Activated naive CD4-positive, alpha-beta T cell treated with anti-CD3 and anti-CD28 coated beads for 36 hours (primary cell): ENCODE measurements at regions not wholly inside any gene's neighbourhood (a gene's known extent, or its start where the extent isn't known, plus 50 kb on each side); places are given as distances from the start of the nearest gene placed in this dataset.
"Not testable (repeated sequence)": the region's sequence is repeated elsewhere in the genome, so short reads cannot be mapped to it uniquely, and the experiment has no call there.

ENCODE experiments used
- CTCF ChIA-PET: fragments of 350-600 bp; sonication (Branson Sonifier 250); formaldehyde crosslinking; loops from one replicate; lab custom pipeline; 2021; ENCODE audit warnings: antibody characterized with exemption; lab: Charles Lee
- DNase-seq: peaks from one replicate; pipeline ENCODE4 v3.0.0-alpha.2; 2020
- H3K27ac Mint-ChIP-seq: one replicate; pipeline ENCODE4 v1.8.0; 2021; ENCODE audit warnings: mild to moderate bottlenecking, mixed read lengths
- H3K27me3 Mint-ChIP-seq: one replicate; pipeline ENCODE4 v1.8.0; 2021; ENCODE audit warnings: low read depth, mixed read lengths
- H3K36me3 Mint-ChIP-seq: one replicate; pipeline ENCODE4 v1.8.0; 2021; ENCODE audit warnings: low read depth, mixed read lengths
- H3K4me1 Mint-ChIP-seq: one replicate; pipeline ENCODE4 v1.8.0; 2021; ENCODE audit warnings: low read depth, mixed read lengths
- H3K4me3 Mint-ChIP-seq: one replicate; pipeline ENCODE4 v1.8.0; 2021; ENCODE audit warnings: mild to moderate bottlenecking, moderate library complexity, mixed read lengths
- H3K9me3 Mint-ChIP-seq: one replicate; pipeline ENCODE4 v1.8.0; 2021; ENCODE audit warnings: mixed read lengths
- intact Hi-C: fragments of 100-400 bp; cut with micrococcal nuclease; formaldehyde crosslinking; loops from one replicate; pipeline ENCODE4 v1.15.1; 2023

- CTCF ChIA-PET = no interaction called here
- H3K9me3 Mint-ChIP-seq = peaks cover 16% of the 10 kb centered on the region
- no peak overlapping the region for H3K27ac Mint-ChIP-seq
- no peak for DNase-seq
- no peak overlapping the region for H3K4me3 Mint-ChIP-seq
- no peaks in the 10 kb centered on the region for H3K4me1 Mint-ChIP-seq
- no peaks in the 10 kb centered on the region for H3K36me3 Mint-ChIP-seq
- no peaks in the 10 kb centered on the region for H3K27me3 Mint-ChIP-seq
- intact Hi-C loops = no loop called here
Measured at GRCh38 chr10:81733542-81733941, 141.5 kb upstream of the NRG3 start.

- H3K36me3 Mint-ChIP-seq, intact Hi-C loops, DNase-seq, H3K4me1 Mint-ChIP-seq, H3K27me3 Mint-ChIP-seq, CTCF ChIA-PET, H3K27ac Mint-ChIP-seq, H3K4me3 Mint-ChIP-seq: not testable (repeated sequence)
- peaks cover 18% of the 10 kb centered on the region for H3K9me3 Mint-ChIP-seq
Measured at GRCh38 chr10:81735167-81735566, 139.8 kb upstream of the NRG3 start.

- Mint-ChIP-seq H3K27ac (no peak overlapping the region), H3K4me1 (no peaks in the 10 kb centered on the region), H3K36me3 (no peaks in the 10 kb centered on the region), H3K27me3 (no peaks in the 10 kb centered on the region), H3K4me3 (no peak overlapping the region), H3K9me3 (peaks cover 6% of the 10 kb centered on the region)
- CTCF ChIA-PET = no interaction called here
- no peak for DNase-seq
- intact Hi-C loops = no loop called here
Measured at GRCh38 chr10:81759111-81759510, 115.9 kb upstream of the NRG3 start.

GRCh38 chr10:81784111-81784597, 90.8 kb upstream of the NRG3 start:
- Mint-ChIP-seq H3K9me3 (no peaks in the 10 kb centered on the region), H3K27me3 (no peaks in the 10 kb centered on the region), H3K27ac (no peak overlapping the region), H3K4me1 (no peaks in the 10 kb centered on the region), H3K4me3 (no peak overlapping the region), H3K36me3 (no peaks in the 10 kb centered on the region)
- intact Hi-C loops = no loop called here
- CTCF ChIA-PET = interaction anchor here (0.6 kb wide), 2 partner anchors 9 to 11 kb away, joined by 3 to 4 read pairs; no protein-coding TSS in a partner anchor
- no peak for DNase-seq

GRCh38 chr10:81792729-81793128, 82.3 kb upstream of the NRG3 start:
- Mint-ChIP-seq H3K27me3 (no peaks in the 10 kb centered on the region), H3K36me3 (no peaks in the 10 kb centered on the region), H3K9me3 (no peaks in the 10 kb centered on the region), H3K27ac (no peak overlapping the region), H3K4me3 (no peak overlapping the region), H3K4me1 (no peaks in the 10 kb centered on the region)
- intact Hi-C loops = no loop called here
- CTCF ChIA-PET = interaction anchor here (0.9 kb wide), 1 partner anchor 183 kb away, joined by 3 read pairs; no protein-coding TSS in a partner anchor
- no peak for DNase-seq

GRCh38 chr10:81806842-81807241, 68.2 kb upstream of the NRG3 start:
- CTCF ChIA-PET = no interaction called here

DNA sequence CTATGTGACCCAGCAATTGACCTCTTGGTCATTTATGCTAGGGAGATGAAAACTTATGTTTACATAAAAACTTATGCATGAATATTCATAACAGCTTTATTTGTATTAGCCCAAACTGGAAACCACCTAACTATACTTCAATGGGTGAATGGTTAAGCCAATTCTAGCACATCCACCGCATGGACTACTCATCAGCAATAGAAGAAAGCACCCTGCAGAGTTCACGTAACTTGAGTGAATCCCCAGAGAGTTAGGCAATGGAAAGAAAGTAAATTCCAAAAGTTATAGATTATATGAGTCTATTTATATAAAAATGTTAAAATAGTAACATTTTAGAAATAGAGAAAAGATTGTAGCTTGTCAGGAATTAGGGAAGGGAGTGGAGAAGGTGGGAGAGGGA, 60.2 kb upstream of the NRG3 start:
- Mint-ChIP-seq H3K27me3 (no peaks in the 10 kb centered on the region), H3K36me3 (no peaks in the 10 kb centered on the region), H3K4me3 (no peak overlapping the region), H3K27ac (no peak overlapping the region), H3K4me1 (no peaks in the 10 kb centered on the region), H3K9me3 (peaks cover 5% of the 10 kb centered on the region)
- intact Hi-C loops = no loop called here
- DNase-seq = no peak
- CTCF ChIA-PET = no interaction called here

More at GRCh38 chr10:81806842-81807241, 68.2 kb upstream of the NRG3 start:
- H3K36me3 Mint-ChIP-seq = no peaks in the 10 kb centered on the region
- intact Hi-C loops = no loop called here
- H3K27ac Mint-ChIP-seq = no peak overlapping the region
- no peak for DNase-seq
- no peaks in the 10 kb centered on the region for H3K27me3 Mint-ChIP-seq
- H3K4me3 Mint-ChIP-seq = no peak overlapping the region
- peaks cover 3% of the 10 kb centered on the region for H3K4me1 Mint-ChIP-seq
- H3K9me3 Mint-ChIP-seq = peaks cover 16% of the 10 kb centered on the region

DNA sequence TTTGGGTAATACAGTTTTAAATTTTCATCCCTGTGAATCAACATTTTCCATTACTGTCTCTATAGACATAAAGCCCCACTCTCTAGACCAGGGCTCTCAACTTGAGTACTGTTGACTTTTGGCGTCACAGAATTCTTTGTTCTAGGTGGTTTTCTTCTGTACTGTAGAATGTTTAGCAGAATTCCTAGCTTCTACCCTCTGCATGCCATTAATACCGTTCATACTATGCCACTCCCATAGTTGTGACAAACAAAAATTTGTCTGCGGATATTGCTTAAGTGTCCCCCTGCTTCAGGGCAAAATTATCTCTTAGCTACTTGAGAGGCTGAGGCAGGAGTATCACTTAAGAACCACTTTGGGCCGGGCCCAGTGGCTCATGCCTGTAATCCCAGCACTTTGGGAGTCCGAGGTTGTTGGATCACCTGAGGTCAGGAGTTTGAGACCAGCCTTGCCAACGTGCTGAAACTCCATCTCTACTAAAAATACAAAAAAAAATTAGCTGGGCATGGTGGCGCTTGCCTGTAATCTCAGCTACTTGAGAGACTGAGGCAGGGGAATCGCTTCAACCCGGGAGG, 57.3 kb upstream of the NRG3 start:
- CTCF ChIA-PET = no interaction called here
- Mint-ChIP-seq H3K27ac (no peak overlapping the region), H3K27me3 (no peaks in the 10 kb centered on the region), H3K4me3 (no peak overlapping the region), H3K36me3 (no peaks in the 10 kb centered on the region), H3K4me1 (no peaks in the 10 kb centered on the region), H3K9me3 (peaks cover 2% of the 10 kb centered on the region)
- intact Hi-C loops = no loop called here
- DNase-seq = no peak

GRCh38 chr10:81820418-81820817, 54.6 kb upstream of the NRG3 start:
- CTCF ChIA-PET = no interaction called here
- DNase-seq = no peak
- H3K9me3 Mint-ChIP-seq = peaks cover 2% of the 10 kb centered on the region
- H3K36me3 Mint-ChIP-seq = no peaks in the 10 kb centered on the region
- H3K4me3 Mint-ChIP-seq = no peak overlapping the region
- no peak overlapping the region for H3K27ac Mint-ChIP-seq
- intact Hi-C loops = no loop called here
- H3K4me1 Mint-ChIP-seq = no peaks in the 10 kb centered on the region
- no peaks in the 10 kb centered on the region for H3K27me3 Mint-ChIP-seq
